ENCODE measurements at regions not wholly inside any gene's neighbourhood (a gene's known extent, or its start where the extent isn't known, plus 50 kb on each side); places are given as distances from the start of the nearest gene placed in this dataset.
A peak's percentile ranks its signal among the peaks of the same experiment; 100 is the strongest.
"Not testable (repeated sequence)": the region's sequence is repeated elsewhere in the genome, so short reads cannot be mapped to it uniquely, and the experiment has no call there.

- no peak for DNase-seq
Observed at GRCh38 chr5:136738829-136739228, 373.5 kb upstream of the TRPC7 start.

- DNase-seq = no peak
Observed at GRCh38 chr5:136736021-136736420, 370.7 kb upstream of the TRPC7 start.

- not testable (repeated sequence) for DNase-seq
Observed at GRCh38 chr5:136735611-136736010, 370.3 kb upstream of the TRPC7 start.

GRCh38 chr5:136734628-136735027 is 369.3 kb upstream of the TRPC7 start:
- DNase-seq = no peak

GRCh38 chr5:136732751-136733150 is 367.4 kb upstream of the TRPC7 start:
- no peak for DNase-seq

- DNase-seq = no peak
Observed at GRCh38 chr5:136731241-136731900, 366.0 kb upstream of the TRPC7 start.

- peak; percentile 52 for DNase-seq
Observed at GRCh38 chr5:136730426-136730825, 365.1 kb upstream of the TRPC7 start.

GRCh38 chr5:136729901-136730355 is 364.6 kb upstream of the TRPC7 start:
- peak; percentile 53 for DNase-seq

- no peak for DNase-seq
Observed at GRCh38 chr5:136726506-136726905, 361.2 kb upstream of the TRPC7 start.

GRCh38 chr5:136724161-136724560 is 358.8 kb upstream of the TRPC7 start:
- DNase-seq = no peak

GRCh38 chr5:136722581-136722980 is 357.2 kb upstream of the TRPC7 start:
- no peak for DNase-seq

- no peak for DNase-seq
Observed at GRCh38 chr5:136722086-136722485, 356.7 kb upstream of the TRPC7 start.

GRCh38 chr5:136720674-136721073 is 355.3 kb upstream of the TRPC7 start:
- DNase-seq = no peak

- DNase-seq = no peak
Observed at GRCh38 chr5:136717917-136718316, 352.6 kb upstream of the TRPC7 start.

GRCh38 chr5:136714286-136714685 is 348.9 kb upstream of the TRPC7 start:
- DNase-seq = no peak

GRCh38 chr5:136712628-136713027 is 347.3 kb upstream of the TRPC7 start:
- DNase-seq = no peak

GRCh38 chr5:136710834-136711233 is 345.5 kb upstream of the TRPC7 start:
- no peak for DNase-seq

- DNase-seq = no peak
Observed at GRCh38 chr5:136703706-136704105, 338.4 kb upstream of the TRPC7 start.

GRCh38 chr5:136703036-136703435 is 337.7 kb upstream of the TRPC7 start:
- DNase-seq = no peak

GRCh38 chr5:136701191-136701590 is 335.8 kb upstream of the TRPC7 start:
- DNase-seq = no peak

GRCh38 chr5:136699651-136700050 is 334.3 kb upstream of the TRPC7 start:
- no peak for DNase-seq

GRCh38 chr5:136698970-136699369 is 333.6 kb upstream of the TRPC7 start:
- DNase-seq = no peak

GRCh38 chr5:136694258-136694657 is 328.9 kb upstream of the TRPC7 start:
- no peak for DNase-seq

- DNase-seq = no peak
Observed at GRCh38 chr5:136689552-136689951, 324.2 kb upstream of the TRPC7 start.

GRCh38 chr5:136686192-136686872 is 321.0 kb upstream of the TRPC7 start:
- no peak for DNase-seq
